SK-N-SH (cell line): ENCODE measurements at regions not wholly inside any gene's neighbourhood (a gene's known extent, or its start where the extent isn't known, plus 50 kb on each side); places are given as distances from the start of the nearest gene placed in this dataset.

Experiments used
- CTCF ChIP-seq: fragments of 200-600 bp; sonication (generic); IDR thresholded peaks from 2 replicates; pipeline ENCODE4 v1.6.1; 2017; ENCODE audit warnings: antibody characterized with exemption, mild to moderate bottlenecking, moderate library complexity
- POLR2AphosphoS5 ChIP-seq: IDR thresholded peaks from 2 replicates; pipeline ENCODE4 v1.6.1; 2012; ENCODE audit warnings: low read depth, low read length

GRCh38 chr4:186414390-186414789, 141.0 kb downstream of the MTNR1A start:
- no peak for TF ChIP-seq CTCF
- TF ChIP-seq POLR2AphosphoS5: no peak
